ENCODE measurements at regions not wholly inside any gene's neighbourhood (a gene's known extent, or its start where the extent isn't known, plus 50 kb on each side); places are given as distances from the start of the nearest gene placed in this dataset.

- no peak for TF ChIP-seq CTCF (conservative IDR thresholded peaks at IDR 0.05; ENCODE audit: low read depth, low read length)
- no peak for TF ChIP-seq EZH2 (IDR thresholded peaks at IDR 0.05; ENCODE audit: borderline replicate concordance, low read depth, low read length, poor library complexity, severe bottlenecking)
Measured at GRCh38 chr18:70576276-70577022, 287.6 kb downstream of the SOCS6 start.

Measured in A673 (cell line).